ENCODE measurements at regions not wholly inside any gene's neighbourhood (a gene's known extent, or its start where the extent isn't known, plus 50 kb on each side); places are given as distances from the start of the nearest gene placed in this dataset.
"Not testable (repeated sequence)": the region's sequence is repeated elsewhere in the genome, so short reads cannot be mapped to it uniquely, and the experiment has no call there.

DNA sequence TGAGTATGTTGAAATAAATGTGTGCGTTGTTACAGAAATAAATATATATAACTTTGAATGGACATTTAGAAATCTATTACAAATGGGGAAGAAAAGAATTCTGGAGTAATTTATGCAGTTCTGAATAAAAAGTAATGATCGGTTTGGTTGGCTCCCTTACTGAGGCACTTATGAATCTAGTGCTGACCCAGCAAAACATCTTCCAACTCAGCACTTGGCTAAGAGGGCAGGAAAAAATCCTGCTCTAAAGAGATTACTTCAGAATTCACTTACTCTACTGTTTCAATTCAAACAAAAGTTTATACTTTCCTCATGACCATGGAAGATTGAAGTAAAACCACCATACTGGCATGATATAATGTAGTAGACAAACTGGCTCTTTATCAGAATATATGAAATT is 123.9 kb upstream of the RXFP1 start:
- H3K23me2 ChIP-seq (ENCODE audit: insufficient read length, low read depth, low read length, poor library complexity, severe bottlenecking): no peaks in the 10 kb centered on the region
- no peaks in the 10 kb centered on the region for H3K27me3 ChIP-seq (ENCODE audit: insufficient read depth, low read length)
- H4K5ac ChIP-seq (ENCODE audit: insufficient read length, low read depth, low read length): no peak overlapping the region
- no peak overlapping the region for H2BK12ac ChIP-seq (ENCODE audit: insufficient read length, low read depth, low read length)
- H4K20me1 ChIP-seq (ENCODE audit: control insufficient read depth, insufficient read depth, insufficient read length): no peaks in the 10 kb centered on the region
- H2AK5ac ChIP-seq (ENCODE audit: insufficient read length, low read length): no peak overlapping the region
- H3K23ac ChIP-seq (ENCODE audit: insufficient read length, low read depth, low read length): no peak overlapping the region
- H3K18ac ChIP-seq (ENCODE audit: insufficient read length, low read depth, low read length): no peak overlapping the region
- Mint-ChIP-seq H3K36me3 (ENCODE audit: insufficient read depth in 1 of 3, low read depth in 3 of 3) (no peaks in the 10 kb centered on the region), H3K4me1 (no peaks in the 10 kb centered on the region), H3K4me3 (no peak overlapping the region), H3K27ac (no peak overlapping the region), H3K9me3 (no peaks in the 10 kb centered on the region), H3K27me3 (ENCODE audit: low read depth) (no peaks in the 10 kb centered on the region)
- H3K56ac ChIP-seq (ENCODE audit: insufficient read length, low read depth, low read length): no peak overlapping the region
- H2BK15ac ChIP-seq (ENCODE audit: low read depth, low read length): no peak overlapping the region
- H3K4me1 ChIP-seq (ENCODE audit: insufficient read depth, low read length): no peaks in the 10 kb centered on the region
- H3K4ac ChIP-seq (ENCODE audit: low read depth, low read length): no peak overlapping the region
- TF ChIP-seq, protein P1, sequence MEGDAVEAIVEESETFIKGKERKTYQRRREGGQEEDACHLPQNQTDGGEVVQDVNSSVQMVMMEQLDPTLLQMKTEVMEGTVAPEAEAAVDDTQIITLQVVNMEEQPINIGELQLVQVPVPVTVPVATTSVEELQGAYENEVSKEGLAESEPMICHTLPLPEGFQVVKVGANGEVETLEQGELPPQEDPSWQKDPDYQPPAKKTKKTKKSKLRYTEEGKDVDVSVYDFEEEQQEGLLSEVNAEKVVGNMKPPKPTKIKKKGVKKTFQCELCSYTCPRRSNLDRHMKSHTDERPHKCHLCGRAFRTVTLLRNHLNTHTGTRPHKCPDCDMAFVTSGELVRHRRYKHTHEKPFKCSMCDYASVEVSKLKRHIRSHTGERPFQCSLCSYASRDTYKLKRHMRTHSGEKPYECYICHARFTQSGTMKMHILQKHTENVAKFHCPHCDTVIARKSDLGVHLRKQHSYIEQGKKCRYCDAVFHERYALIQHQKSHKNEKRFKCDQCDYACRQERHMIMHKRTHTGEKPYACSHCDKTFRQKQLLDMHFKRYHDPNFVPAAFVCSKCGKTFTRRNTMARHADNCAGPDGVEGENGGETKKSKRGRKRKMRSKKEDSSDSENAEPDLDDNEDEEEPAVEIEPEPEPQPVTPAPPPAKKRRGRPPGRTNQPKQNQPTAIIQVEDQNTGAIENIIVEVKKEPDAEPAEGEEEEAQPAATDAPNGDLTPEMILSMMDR (conservative IDR thresholded peaks at IDR 0.05): no peak
- no peak overlapping the region for H3K4me2 ChIP-seq (ENCODE audit: insufficient read depth, insufficient read length, low read length)
- H2BK5ac ChIP-seq (ENCODE audit: insufficient read length, low read length): no peak overlapping the region
- no peak for DNase-seq
- no CpG with 5 or more reads among the region's 2 CpGs for WGBS (ENCODE audit: extremely low coverage, insufficient read length, low lambda C conversion rate)
- H4K91ac ChIP-seq (ENCODE audit: insufficient read length, low read depth, low read length): no peak overlapping the region
- H3K27ac ChIP-seq (ENCODE audit: insufficient read length, low read depth, low read length): no peak overlapping the region
- H3K9ac ChIP-seq (ENCODE audit: extremely low read depth, insufficient read length, low read length): no peak overlapping the region
- H3K9me3 ChIP-seq (ENCODE audit: control insufficient read depth, low read depth, low read length): no peaks in the 10 kb centered on the region
- H3K79me2 ChIP-seq (ENCODE audit: insufficient read depth, low read length): no peaks in the 10 kb centered on the region
- H4K8ac ChIP-seq (replicated peaks; ENCODE audit: insufficient read length, low read depth, low read length): no peak overlapping the region
- no peaks in the 10 kb centered on the region for H3K79me1 ChIP-seq (ENCODE audit: insufficient read depth, low read depth, low read length, poor library complexity, severe bottlenecking)
- no peak overlapping the region for H2BK120ac ChIP-seq (ENCODE audit: low read depth, low read length, poor library complexity, severe bottlenecking)
- H2AFZ ChIP-seq (ENCODE audit: low read length): no peak overlapping the region
- no peak overlapping the region for H3T11ph ChIP-seq (ENCODE audit: low read length)
- no peak overlapping the region for H3K14ac ChIP-seq (ENCODE audit: insufficient read depth, low read length)
- H2BK20ac ChIP-seq (ENCODE audit: low read depth, low read length, poor library complexity, severe bottlenecking): no peak overlapping the region

DNA sequence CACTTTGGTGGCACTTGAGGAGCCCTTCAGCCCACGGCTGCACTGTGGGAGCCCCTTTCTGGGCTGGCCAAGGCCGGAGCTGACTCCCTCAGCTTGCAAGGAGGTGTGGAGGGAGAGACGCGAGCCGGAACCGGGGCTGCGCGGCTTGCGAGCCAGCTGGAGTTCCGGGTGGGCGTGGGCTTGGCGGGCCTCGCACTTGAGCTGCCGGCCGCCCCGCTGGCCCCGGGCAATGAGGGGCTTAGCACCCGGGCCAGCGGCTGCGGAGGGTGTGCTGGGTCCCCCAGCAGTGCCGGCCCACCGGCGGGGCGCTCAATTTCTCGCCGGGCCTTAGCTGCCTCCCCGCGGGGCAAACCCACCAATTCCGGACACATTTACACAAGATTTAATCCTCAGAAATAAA is 113.7 kb upstream of the RXFP1 start:
- H2BK20ac ChIP-seq (ENCODE audit: low read depth, low read length, poor library complexity, severe bottlenecking); H3K9me3 ChIP-seq (ENCODE audit: control insufficient read depth, low read depth, low read length); DNase-seq; H2BK5ac ChIP-seq (ENCODE audit: insufficient read length, low read length); H3K27ac ChIP-seq (ENCODE audit: insufficient read length, low read depth, low read length); H3K27me3 ChIP-seq (ENCODE audit: insufficient read depth, low read length); H3K14ac ChIP-seq (ENCODE audit: insufficient read depth, low read length); H2AFZ ChIP-seq (ENCODE audit: low read length); H3K36me3 Mint-ChIP-seq (ENCODE audit: insufficient read depth in 1 of 3, low read depth in 3 of 3); H3K4me1 Mint-ChIP-seq; H4K91ac ChIP-seq (ENCODE audit: insufficient read length, low read depth, low read length); H2BK120ac ChIP-seq (ENCODE audit: low read depth, low read length, poor library complexity, severe bottlenecking); H4K8ac ChIP-seq (replicated peaks; ENCODE audit: insufficient read length, low read depth, low read length); H3K4me2 ChIP-seq (ENCODE audit: insufficient read depth, insufficient read length, low read length); H3K4me1 ChIP-seq (ENCODE audit: insufficient read depth, low read length); H3K9me3 Mint-ChIP-seq; H4K5ac ChIP-seq (ENCODE audit: insufficient read length, low read depth, low read length); H2BK15ac ChIP-seq (ENCODE audit: low read depth, low read length); H2BK12ac ChIP-seq (ENCODE audit: insufficient read length, low read depth, low read length); H3K56ac ChIP-seq (ENCODE audit: insufficient read length, low read depth, low read length); H3T11ph ChIP-seq (ENCODE audit: low read length); H2AK5ac ChIP-seq (ENCODE audit: insufficient read length, low read length); H3K79me1 ChIP-seq (ENCODE audit: insufficient read depth, low read depth, low read length, poor library complexity, severe bottlenecking); H3K27ac Mint-ChIP-seq; H3K23ac ChIP-seq (ENCODE audit: insufficient read length, low read depth, low read length); H3K23me2 ChIP-seq (ENCODE audit: insufficient read length, low read depth, low read length, poor library complexity, severe bottlenecking); H4K20me1 ChIP-seq (ENCODE audit: control insufficient read depth, insufficient read depth, insufficient read length); H3K4ac ChIP-seq (ENCODE audit: low read depth, low read length); H3K4me3 Mint-ChIP-seq; H3K9ac ChIP-seq (ENCODE audit: extremely low read depth, insufficient read length, low read length); H3K79me2 ChIP-seq (ENCODE audit: insufficient read depth, low read length); H3K27me3 Mint-ChIP-seq (ENCODE audit: low read depth); H3K18ac ChIP-seq (ENCODE audit: insufficient read length, low read depth, low read length): not testable (repeated sequence)
- WGBS (ENCODE audit: extremely low coverage, insufficient read length, low lambda C conversion rate): no CpG with 5 or more reads among the region's 29 CpGs

Data from H9 (cell line).